Loucy (cell line): ENCODE measurements at regions not wholly inside any gene's neighbourhood (a gene's known extent, or its start where the extent isn't known, plus 50 kb on each side); places are given as distances from the start of the nearest gene placed in this dataset.

Experiments used
- H2AFZ ChIP-seq: fragments of 200-600 bp; sonication (generic); 2 replicates; pipeline ENCODE4 v1.6.0; 2016; ENCODE audit warnings: antibody characterized with exemption, mild to moderate bottlenecking, low read length, moderate library complexity
- H3F3A ChIP-seq: fragments of 200-600 bp; 2 replicates; pipeline ENCODE4 v1.6.0; 2016; ENCODE audit warnings: antibody characterized with exemption, low read depth, mild to moderate bottlenecking
- H3K27me3 ChIP-seq: fragments of 200-600 bp; sonication (generic); 2 replicates; pipeline ENCODE4 v1.6.1; 2014; ENCODE audit warnings: low read length, mild to moderate bottlenecking; ENCODE audit not compliant: insufficient read depth, poor library complexity, severe bottlenecking
- H3K36me3 ChIP-seq: fragments of 200-600 bp; sonication (generic); 2 replicates; pipeline ENCODE4 v1.6.1; 2016; ENCODE audit warnings: low read length; ENCODE audit not compliant: insufficient read depth
- H3K4me1 ChIP-seq: fragments of 200-600 bp; sonication (generic); 2 replicates; pipeline ENCODE4 v1.5.1; 2014; ENCODE audit warnings: low read length, mild to moderate bottlenecking; ENCODE audit not compliant: insufficient read depth, poor library complexity, severe bottlenecking
- H3K4me2 ChIP-seq: fragments of 200-600 bp; sonication (generic); 2 replicates; pipeline ENCODE4 v1.6.0; 2014; ENCODE audit warnings: antibody characterized with exemption, low read length, low read depth, mild to moderate bottlenecking; ENCODE audit not compliant: poor library complexity, severe bottlenecking
- H3K4me3 ChIP-seq: fragments of 200-600 bp; sonication (generic); 2 replicates; pipeline ENCODE4 v1.5.1; 2014; ENCODE audit warnings: low read length, mild to moderate bottlenecking, mixed read lengths; ENCODE audit not compliant: poor library complexity, severe bottlenecking
- H3K79me2 ChIP-seq: fragments of 200-600 bp; sonication (generic); 2 replicates; pipeline ENCODE4 v1.6.1; 2014; ENCODE audit warnings: low read length; ENCODE audit not compliant: insufficient read depth
- H3K9ac ChIP-seq: fragments of 200-600 bp; sonication (generic); 2 replicates; pipeline ENCODE4 v1.6.0; 2014; ENCODE audit warnings: mild to moderate bottlenecking, low read depth, low read length, moderate library complexity; ENCODE audit not compliant: poor library complexity, severe bottlenecking
- H3K9me2 ChIP-seq: fragments of 200-600 bp; sonication (generic); replicated peaks from 2 replicates; pipeline ENCODE4 v1.6.1; 2016; ENCODE audit warnings: low read depth, low read length, mixed read lengths
- H3K9me3 ChIP-seq: fragments of 200-600 bp; sonication (generic); 2 replicates; pipeline ENCODE4 v1.6.1; 2014; ENCODE audit warnings: mild to moderate bottlenecking, antibody characterized with exemption, low read length, low read depth; ENCODE audit not compliant: insufficient read depth
- H4K20me1 ChIP-seq: fragments of 200-600 bp; sonication (generic); 2 replicates; pipeline ENCODE4 v1.6.0; 2014; ENCODE audit warnings: antibody characterized with exemption, low read length, mild to moderate bottlenecking; ENCODE audit not compliant: insufficient read depth, poor library complexity, severe bottlenecking
- EZH2phosphoT487 ChIP-seq: fragments of 200-600 bp; IDR thresholded peaks from 2 replicates; pipeline ENCODE4 v1.6.1; 2018; ENCODE audit warnings: antibody characterized with exemption, mild to moderate bottlenecking, moderate library complexity, borderline replicate concordance
- TF ChIP-seq, protein P1 (sequence below): fragments of 200-600 bp; sonication (generic); conservative IDR thresholded peaks from 2 replicates; pipeline ENCODE4 v1.5.1; 2014; ENCODE audit warnings: mild to moderate bottlenecking, antibody characterized with exemption, low read length

DNA sequence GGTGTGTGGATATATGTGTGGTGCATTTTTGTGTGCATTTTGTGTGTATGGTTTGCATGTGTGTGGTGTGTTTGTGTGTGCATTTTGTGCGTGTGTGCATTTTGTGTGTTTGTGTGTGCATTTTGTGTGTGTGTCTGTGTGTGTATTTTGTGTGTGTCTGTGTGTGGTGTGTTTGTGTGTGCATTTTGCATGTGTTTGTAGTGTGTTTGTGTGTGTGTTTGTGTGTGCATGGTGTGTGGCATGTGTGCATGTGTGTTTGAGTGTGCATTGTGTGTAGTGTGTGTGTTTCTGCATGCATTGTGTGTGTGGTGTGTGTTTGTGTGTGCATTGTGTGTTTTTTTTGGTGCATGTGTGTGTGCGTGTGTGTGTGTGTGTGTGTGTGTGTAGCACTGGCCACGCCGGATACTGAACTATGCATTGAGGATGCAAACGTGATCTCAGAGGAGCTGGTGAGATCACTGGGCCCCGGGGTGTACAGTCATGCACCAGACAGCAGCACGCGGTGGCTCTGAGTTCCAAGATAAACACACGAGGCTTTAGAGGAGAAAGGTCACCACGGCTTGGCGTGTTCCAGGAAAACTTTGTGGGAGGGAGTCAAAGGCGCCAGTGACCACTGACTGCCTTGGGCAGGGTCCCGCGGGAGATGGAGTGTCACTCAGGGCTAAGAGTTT lies 106.6 kb upstream of the SHH start:
- Histone ChIP-seq H3K9me2 (no peaks in the 10 kb centered on the region), H2AFZ (no peak overlapping the region), H3F3A (no peaks in the 10 kb centered on the region), H3K9me3 (peaks cover 4% of the 10 kb centered on the region; the same call in 1 of the 2 replicates), H4K20me1 (no peaks in the 10 kb centered on the region), H3K27me3 (no peaks in the 10 kb centered on the region), H3K4me3 (no peak overlapping the region), H3K4me1 (no peaks in the 10 kb centered on the region), H3K36me3 (no peaks in the 10 kb centered on the region), H3K4me2 (no peak overlapping the region), H3K79me2 (no peaks in the 10 kb centered on the region), H3K9ac (no peak overlapping the region)
- TF ChIP-seq, protein P1, sequence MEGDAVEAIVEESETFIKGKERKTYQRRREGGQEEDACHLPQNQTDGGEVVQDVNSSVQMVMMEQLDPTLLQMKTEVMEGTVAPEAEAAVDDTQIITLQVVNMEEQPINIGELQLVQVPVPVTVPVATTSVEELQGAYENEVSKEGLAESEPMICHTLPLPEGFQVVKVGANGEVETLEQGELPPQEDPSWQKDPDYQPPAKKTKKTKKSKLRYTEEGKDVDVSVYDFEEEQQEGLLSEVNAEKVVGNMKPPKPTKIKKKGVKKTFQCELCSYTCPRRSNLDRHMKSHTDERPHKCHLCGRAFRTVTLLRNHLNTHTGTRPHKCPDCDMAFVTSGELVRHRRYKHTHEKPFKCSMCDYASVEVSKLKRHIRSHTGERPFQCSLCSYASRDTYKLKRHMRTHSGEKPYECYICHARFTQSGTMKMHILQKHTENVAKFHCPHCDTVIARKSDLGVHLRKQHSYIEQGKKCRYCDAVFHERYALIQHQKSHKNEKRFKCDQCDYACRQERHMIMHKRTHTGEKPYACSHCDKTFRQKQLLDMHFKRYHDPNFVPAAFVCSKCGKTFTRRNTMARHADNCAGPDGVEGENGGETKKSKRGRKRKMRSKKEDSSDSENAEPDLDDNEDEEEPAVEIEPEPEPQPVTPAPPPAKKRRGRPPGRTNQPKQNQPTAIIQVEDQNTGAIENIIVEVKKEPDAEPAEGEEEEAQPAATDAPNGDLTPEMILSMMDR: no peak
- no peak for TF ChIP-seq EZH2phosphoT487

DNA sequence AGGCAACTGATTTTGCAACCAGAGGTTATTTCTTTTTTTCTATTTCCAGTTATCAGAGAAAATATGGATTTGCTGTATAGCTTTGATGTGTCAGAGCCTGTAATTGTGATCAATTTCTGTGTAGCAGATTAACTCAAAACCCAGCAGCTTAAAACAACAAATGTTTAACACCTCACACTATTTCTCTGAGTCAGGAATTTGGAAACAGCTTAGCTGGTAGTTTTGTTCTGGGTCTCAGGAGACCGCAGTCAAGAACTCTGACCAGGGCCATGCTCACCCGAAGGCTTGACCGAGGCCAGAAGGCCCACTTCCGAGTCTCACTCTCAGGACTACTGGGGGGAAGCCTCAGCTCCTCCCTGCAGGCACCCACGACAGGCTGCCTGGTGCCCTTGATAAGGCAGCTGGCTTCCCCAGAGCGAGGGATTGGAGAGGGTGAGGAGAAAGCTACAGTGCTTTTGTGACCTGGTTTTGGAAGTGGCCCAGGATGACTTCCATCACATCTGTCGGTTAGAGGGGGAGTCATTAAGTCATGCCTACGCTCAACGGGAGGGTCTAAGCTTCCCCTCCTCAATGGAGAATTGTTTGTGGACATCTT lies 105.7 kb upstream of the SHH start:
- no peaks in the 10 kb centered on the region for H3K79me2 ChIP-seq
- no peak overlapping the region for H3K9ac ChIP-seq
- no peaks in the 10 kb centered on the region for H3K27me3 ChIP-seq
- H4K20me1 ChIP-seq: no peaks in the 10 kb centered on the region
- no peaks in the 10 kb centered on the region for H3K9me2 ChIP-seq
- no peak for TF ChIP-seq EZH2phosphoT487
- TF ChIP-seq, protein P1: no peak
- H2AFZ ChIP-seq: no peak overlapping the region
- H3K9me3 ChIP-seq: peaks cover 4% of the 10 kb centered on the region; the same call in 1 of the 2 replicates
- no peaks in the 10 kb centered on the region for H3K36me3 ChIP-seq
- no peak overlapping the region for H3K4me2 ChIP-seq
- no peaks in the 10 kb centered on the region for H3F3A ChIP-seq
- no peak overlapping the region for H3K4me3 ChIP-seq
- no peaks in the 10 kb centered on the region for H3K4me1 ChIP-seq

DNA sequence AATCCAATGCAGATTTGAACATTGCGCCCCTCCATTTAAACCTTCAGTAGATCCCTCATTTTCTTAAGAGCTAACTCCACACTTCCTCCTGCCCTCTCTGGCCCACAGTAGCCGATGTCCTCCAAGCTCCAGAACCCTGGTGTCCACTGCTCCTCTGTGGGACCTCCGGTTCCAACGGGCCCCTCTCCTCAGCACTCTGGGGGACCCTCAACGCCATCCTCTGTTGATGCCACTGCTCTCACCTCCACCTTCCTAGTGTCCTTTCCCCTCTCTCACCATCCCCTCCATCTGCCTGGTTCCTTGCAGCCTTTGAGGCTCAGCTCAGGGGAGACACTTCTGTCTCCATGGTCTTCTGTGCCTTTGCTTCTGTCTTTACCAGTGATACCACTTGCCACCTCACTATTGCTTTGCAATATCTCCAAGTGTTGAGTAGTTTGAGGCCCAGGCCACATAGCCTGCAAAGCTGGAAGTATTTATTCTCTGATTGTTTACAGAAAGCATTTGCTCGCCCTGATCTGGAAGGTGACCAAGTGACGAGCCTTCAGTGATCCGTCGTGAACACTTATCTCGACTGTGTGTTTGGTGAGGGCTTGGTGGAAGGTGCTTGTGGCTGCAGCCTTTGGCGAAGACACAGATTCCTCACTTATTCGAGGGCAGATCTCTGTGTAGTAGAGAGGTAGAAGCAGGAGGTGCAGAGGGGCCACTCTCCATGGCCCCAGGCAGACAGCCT lies 104.8 kb upstream of the SHH start:
- Histone ChIP-seq H3K4me2 (no peak overlapping the region), H3K4me1 (no peaks in the 10 kb centered on the region), H3K9me2 (no peaks in the 10 kb centered on the region), H2AFZ (no peak overlapping the region), H3F3A (no peaks in the 10 kb centered on the region), H3K79me2 (no peaks in the 10 kb centered on the region), H3K9ac (no peak overlapping the region), H3K36me3 (no peaks in the 10 kb centered on the region), H3K27me3 (no peaks in the 10 kb centered on the region), H3K9me3 (peaks cover 4% of the 10 kb centered on the region; the same call in 1 of the 2 replicates), H4K20me1 (no peaks in the 10 kb centered on the region), H3K4me3 (no peak overlapping the region)
- TF ChIP-seq EZH2phosphoT487: no peak
- TF ChIP-seq, protein P1: no peak
